ENCODE measurements at regions not wholly inside any gene's neighbourhood (a gene's known extent, or its start where the extent isn't known, plus 50 kb on each side); places are given as distances from the start of the nearest gene placed in this dataset.

GRCh38 chr3:176661432-176661964 is 535.8 kb downstream of the TBL1XR1 start (continued):
- TF ChIP-seq ZBTB9 (CRISPR knock-in tag; IDR thresholded peaks at IDR 0.05) (peak; percentile 32; the same call in 1 of the 2 replicates), EHMT2 (IDR thresholded peaks at IDR 0.05) (no peak), SUPT5H (IDR thresholded peaks at IDR 0.05) (no peak), POLR2B (IDR thresholded peaks at IDR 0.05; ENCODE audit: low read depth, partially characterized antibody) (no peak), ARID3A (IDR thresholded peaks at IDR 0.05; ENCODE audit: borderline replicate concordance, low read depth, low read length) (peak; percentile 97), ELF2 (CRISPR knock-in tag; IDR thresholded peaks at IDR 0.05) (no peak), PATZ1 (CRISPR knock-in tag; IDR thresholded peaks at IDR 0.05; ENCODE audit: borderline replicate concordance) (no peak), BACH1 (tag; IDR thresholded peaks at IDR 0.05) (peak; percentile 95), SMARCA5 (IDR thresholded peaks at IDR 0.05) (no peak), U2AF2 (optimal IDR thresholded peaks at IDR 0.05; ENCODE audit: low read depth, low read length) (no peak), NCOR1 (IDR thresholded peaks at IDR 0.05) (peak; percentile 96), KLF6 (CRISPR knock-in tag; IDR thresholded peaks at IDR 0.05; ENCODE audit: borderline replicate concordance) (no peak), MAFG (tag; conservative IDR thresholded peaks at IDR 0.05) (peak; percentile 97), ZNF354B (CRISPR knock-in tag; IDR thresholded peaks at IDR 0.05) (no peak), YY1 (IDR thresholded peaks at IDR 0.05; ENCODE audit: borderline replicate concordance in 1 of 3, control insufficient read depth in 1 of 3, extremely low read depth in 1 of 3, insufficient read depth in 3 of 3, insufficient read length in 1 of 3, insufficient replicate concordance in 2 of 3, low read depth in 1 of 3, low read length in 2 of 3) (no peak), ZNF512 (tag; IDR thresholded peaks at IDR 0.05) (no peak), FOXA3 (CRISPR knock-in tag; conservative IDR thresholded peaks at IDR 0.05 in 1 of 2, IDR thresholded peaks at IDR 0.05 in 1 of 2) (peak in 1 of 2 experiments; percentile 67; a peak in 2 of 4 replicates), DDX20 (tag; IDR thresholded peaks at IDR 0.05; ENCODE audit: low read depth) (no peak), ZBTB26 (CRISPR knock-in tag; IDR thresholded peaks at IDR 0.05) (no peak), SMARCB1 (IDR thresholded peaks at IDR 0.05; ENCODE audit: insufficient read length, low read depth) (no peak), ZNF695 (CRISPR knock-in tag; IDR thresholded peaks at IDR 0.05) (no peak), ELF4 (CRISPR knock-in tag; IDR thresholded peaks at IDR 0.05) (no peak)

Data from K562 (cell line).